COLO668 (cell line): ENCODE measurements at regions not wholly inside any gene's neighbourhood (a gene's known extent, or its start where the extent isn't known, plus 50 kb on each side); places are given as distances from the start of the nearest gene placed in this dataset.

Experiments used
- DNase-seq: peaks from one replicate; lab custom pipeline; 2025; ENCODE audit not compliant: unreplicated experiment; lab: John Stamatoyannopoulos, UW

- no peak for DNase-seq
Observed at GRCh38 chr12:20213723-20214625, 154.4 kb upstream of the PDE3A start.

GRCh38 chr12:20220339-20220738 lies 148.0 kb upstream of the PDE3A start:
- no peak for DNase-seq

GRCh38 chr12:20232931-20233675 lies 135.2 kb upstream of the PDE3A start:
- DNase-seq: no peak

DNA sequence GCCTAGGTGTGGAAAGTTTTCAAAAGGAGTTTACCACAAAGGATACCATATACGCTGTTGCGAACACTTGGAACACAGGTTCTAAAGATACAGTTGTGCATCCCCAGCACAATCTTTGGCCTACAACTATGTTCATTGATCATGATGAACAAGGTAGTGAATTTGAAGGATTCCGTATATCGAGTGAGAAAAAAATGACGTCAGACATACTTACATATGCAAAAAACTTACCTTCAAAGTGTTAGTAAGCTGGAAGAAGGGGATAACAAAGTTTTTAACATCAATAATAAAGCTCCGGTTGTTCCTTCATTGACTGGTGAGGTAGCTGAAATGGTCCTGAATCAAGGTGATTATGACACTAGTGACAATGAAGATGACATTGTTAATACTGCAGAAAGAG lies 133.9 kb upstream of the PDE3A start:
- DNase-seq: no peak

GRCh38 chr12:20237091-20237490 lies 131.2 kb upstream of the PDE3A start:
- no peak for DNase-seq

DNA sequence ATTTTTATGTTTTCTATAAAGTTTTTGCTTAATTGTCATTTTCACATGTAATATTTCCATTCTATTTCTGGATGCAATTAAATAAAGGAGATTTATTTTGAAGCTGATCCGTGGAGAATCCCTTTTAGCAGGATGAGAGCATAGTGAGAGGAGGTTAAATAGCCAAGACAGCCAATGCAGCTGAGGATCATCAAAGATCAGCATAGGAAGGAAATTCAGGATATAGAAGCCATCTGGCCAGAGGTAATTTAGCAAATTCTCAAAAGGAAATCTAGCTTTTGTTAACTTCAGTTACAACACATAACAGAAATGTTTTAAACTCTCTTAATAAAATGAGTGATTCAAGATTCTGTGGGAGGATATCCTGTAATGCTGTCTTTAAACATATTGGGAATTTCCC lies 122.8 kb upstream of the PDE3A start:
- no peak for DNase-seq

DNA sequence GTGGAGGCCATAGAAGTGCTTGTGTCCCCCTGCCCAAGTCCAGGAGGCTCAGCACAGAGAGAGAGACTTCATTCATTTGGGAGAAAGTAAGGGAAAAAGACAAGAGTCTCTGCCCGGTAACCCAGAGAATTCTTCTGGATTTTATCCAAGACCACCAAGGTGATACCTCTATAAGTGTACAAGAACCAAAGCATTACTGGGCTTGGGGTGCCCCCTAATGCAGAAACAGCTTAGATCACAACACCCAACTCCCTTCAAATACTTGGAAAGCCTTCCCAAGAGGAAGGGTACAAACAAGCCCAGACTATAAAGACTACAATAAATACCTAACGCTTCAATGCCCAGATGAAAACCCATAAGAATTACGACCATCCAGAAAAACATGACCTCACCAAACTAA lies 119.7 kb upstream of the PDE3A start:
- no peak for DNase-seq

GRCh38 chr12:20250761-20251160 lies 117.6 kb upstream of the PDE3A start:
- DNase-seq: no peak

DNA sequence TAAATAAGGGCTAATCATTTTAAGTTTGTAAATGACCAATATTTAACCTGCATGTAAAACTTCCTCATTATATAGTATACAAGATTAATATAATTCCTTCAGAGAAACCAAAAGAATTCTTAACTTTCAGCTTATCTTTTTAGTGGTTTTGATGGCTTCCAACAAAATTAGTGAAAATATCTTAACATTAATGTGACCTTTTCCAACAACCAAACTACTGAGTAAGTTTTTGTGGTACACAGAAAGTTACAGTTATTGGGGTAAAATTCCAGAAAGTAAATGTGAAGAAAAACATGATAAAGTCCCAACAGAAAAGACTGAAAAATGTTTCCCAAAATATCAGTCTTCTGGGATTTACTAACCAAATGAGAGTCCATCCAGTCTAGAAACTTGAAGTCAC lies 111.0 kb upstream of the PDE3A start:
- DNase-seq: no peak

GRCh38 chr12:20259786-20260185 lies 108.6 kb upstream of the PDE3A start:
- no peak for DNase-seq

DNA sequence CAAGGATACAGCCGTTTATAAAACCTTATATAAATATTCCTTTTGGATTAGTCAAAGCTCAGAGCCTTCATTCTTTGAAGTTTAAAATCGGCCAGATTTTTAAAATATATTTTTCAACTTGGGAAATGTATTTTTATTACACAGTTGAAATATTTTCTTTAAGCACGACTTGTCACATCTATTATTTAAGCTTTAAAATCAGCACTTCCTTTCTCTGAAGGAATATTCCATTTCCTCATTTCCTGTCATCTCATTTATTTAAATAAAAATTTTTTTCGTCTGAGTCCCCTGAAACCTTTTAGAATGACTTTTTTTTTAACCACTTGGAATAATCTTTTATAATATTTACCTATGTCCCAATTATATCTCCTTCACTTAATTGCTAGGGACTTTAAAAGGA lies 107.5 kb upstream of the PDE3A start:
- DNase-seq: no peak

- DNase-seq: no peak
Observed at GRCh38 chr12:20262119-20262518, 106.2 kb upstream of the PDE3A start.

- DNase-seq: no peak
Observed at GRCh38 chr12:20264026-20264425, 104.3 kb upstream of the PDE3A start.

- DNase-seq: no peak
Observed at GRCh38 chr12:20264608-20265114, 103.7 kb upstream of the PDE3A start.

- no peak for DNase-seq
Observed at GRCh38 chr12:20268121-20268732, 100.1 kb upstream of the PDE3A start.

DNA sequence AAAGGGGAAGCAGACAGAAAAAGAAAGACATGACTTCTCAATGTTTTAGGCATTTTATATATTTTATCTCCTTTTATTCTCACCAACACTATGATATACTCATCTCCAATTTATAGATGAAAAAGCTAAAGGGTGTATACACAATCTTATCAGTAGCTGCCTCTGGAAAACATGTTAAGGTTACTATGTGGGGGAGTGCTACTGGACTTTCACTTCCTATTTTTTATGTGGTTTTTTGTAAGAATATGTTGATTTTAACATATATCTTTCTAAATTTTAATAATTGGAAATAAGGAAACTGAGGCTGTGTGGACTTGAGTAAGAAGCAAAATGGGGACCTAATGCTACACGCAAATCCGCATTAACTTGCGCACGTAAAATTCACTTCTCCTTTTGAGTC lies 99.6 kb upstream of the PDE3A start:
- DNase-seq: no peak

DNA sequence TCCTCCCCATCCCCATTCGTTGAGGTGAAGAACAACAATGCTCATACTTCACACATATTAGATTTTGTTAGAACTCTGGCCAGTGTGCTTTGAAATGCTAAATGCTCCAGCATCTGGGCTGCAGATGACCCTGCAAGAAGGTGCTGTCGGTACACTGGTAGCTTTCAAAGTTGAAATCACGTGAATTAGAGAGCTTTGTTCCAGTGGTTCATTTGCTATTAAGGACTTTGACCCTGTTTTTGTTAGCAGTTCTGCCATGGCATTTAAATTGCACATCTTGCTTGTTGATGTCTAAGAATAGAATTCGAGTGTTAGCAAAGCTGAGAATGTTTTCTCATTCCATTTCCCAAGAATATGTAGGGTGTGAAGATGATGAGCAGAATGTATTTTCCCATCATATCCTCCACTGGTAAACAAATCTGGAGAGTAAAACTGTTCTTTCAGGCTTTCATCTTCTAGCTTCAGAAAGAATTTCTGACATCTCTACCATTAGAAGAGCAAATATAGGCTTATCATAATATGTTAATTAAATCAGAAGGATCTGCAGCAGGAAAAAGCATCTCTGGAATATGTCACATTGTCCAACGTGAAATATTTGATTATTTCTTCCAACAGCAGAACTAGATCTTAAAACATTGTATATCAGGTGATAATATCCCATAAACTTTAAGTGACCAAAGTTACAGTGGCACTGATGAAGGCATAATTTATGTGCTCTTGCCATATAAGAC lies 98.8 kb upstream of the PDE3A start:
- no peak for DNase-seq

DNA sequence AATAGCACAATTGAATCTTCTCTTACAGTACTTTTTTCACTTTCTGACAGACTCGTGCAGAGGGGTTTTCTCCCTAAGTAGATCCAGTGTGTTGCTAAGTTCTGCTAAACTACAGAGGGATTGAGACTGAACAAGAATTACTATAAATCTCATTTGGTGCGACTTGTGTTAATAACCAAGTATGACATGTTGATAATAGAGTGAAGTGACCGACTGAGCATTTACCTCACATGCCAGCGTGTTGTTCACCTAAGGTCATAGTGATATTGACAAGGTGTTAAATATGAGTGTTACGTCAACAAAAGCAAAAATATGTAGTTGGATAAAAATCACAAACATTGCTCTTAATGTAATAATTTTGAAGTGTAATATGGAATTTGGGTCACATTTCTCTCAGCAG lies 97.8 kb upstream of the PDE3A start:
- DNase-seq: no peak

GRCh38 chr12:20272161-20272560 lies 96.2 kb upstream of the PDE3A start:
- DNase-seq: no peak

DNA sequence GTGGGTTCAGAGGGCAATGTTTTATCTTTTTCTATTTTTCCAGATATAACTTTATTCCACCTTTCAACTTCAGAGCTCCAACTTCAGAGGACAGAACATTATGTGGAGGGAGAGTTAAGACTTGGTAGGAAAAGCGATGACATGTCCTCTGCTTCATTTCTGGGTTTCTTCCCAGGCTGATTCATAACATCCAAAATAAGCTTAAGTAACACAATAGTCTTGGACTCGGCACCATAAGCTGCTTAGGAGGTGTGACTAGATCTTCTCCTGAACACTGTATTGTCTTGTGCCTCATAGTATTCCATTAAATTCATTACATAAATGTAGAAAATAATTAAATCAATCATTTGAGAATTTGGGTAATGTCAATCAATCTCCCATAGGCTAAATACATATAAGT lies 95.5 kb upstream of the PDE3A start:
- no peak for DNase-seq

DNA sequence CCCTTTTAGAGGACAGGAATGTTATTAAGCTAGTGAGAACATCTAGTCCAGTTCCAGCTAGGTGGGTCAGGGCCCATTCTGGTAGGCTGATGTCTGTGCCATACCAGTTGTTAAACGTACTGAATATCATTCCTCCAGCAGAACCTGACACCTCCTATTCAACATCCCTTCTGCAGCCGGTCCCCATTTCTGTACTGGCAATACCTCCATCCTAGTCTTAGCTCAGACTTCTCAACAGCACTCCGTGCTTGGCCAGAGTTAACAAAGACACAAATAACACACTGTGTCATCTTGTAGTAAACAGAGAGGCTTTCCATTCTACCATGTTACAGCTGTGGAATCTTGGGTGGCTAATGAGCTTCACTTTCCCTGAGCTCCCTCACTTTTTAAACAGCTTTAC lies 94.3 kb upstream of the PDE3A start:
- DNase-seq: no peak
